ENCODE measurements at regions not wholly inside any gene's neighbourhood (a gene's known extent, or its start where the extent isn't known, plus 50 kb on each side); places are given as distances from the start of the nearest gene placed in this dataset.

- no peak for DNase-seq (ENCODE audit: low spot score)
- H3K4me1 ChIP-seq (ENCODE audit: control insufficient read depth in 1 of 2, low read depth in 2 of 2): peaks cover 13 to 19% of the 10 kb centered on the region in 2 donors
- H3K4me3 ChIP-seq: no peak overlapping the region
- H3K27me3 ChIP-seq (replicated peaks; ENCODE audit: insufficient read depth): no peaks in the 10 kb centered on the region
- no peaks in the 10 kb centered on the region for H3K36me3 ChIP-seq
- H3K9me3 ChIP-seq: no peaks in the 10 kb centered on the region
- no peak overlapping the region for H3K27ac ChIP-seq
- no peak for TF ChIP-seq CTCF (IDR thresholded peaks at IDR 0.05)
- ATAC-seq (ENCODE audit: insufficient number of reproducible peaks, low FRiP score, low read depth): no peak
Observed at GRCh38 chr3:152176998-152177397, 91.7 kb upstream of the MBNL1 start.

- TF ChIP-seq CTCF (IDR thresholded peaks at IDR 0.05): no peak
- Histone ChIP-seq H3K4me3 (no peak overlapping the region), H3K27me3 (replicated peaks; ENCODE audit: insufficient read depth) (no peaks in the 10 kb centered on the region), H3K36me3 (no peaks in the 10 kb centered on the region), H3K4me1 (ENCODE audit: control insufficient read depth in 1 of 2, low read depth in 2 of 2) (peaks cover 13 to 19% of the 10 kb centered on the region in 2 donors), H3K9me3 (no peaks in the 10 kb centered on the region), H3K27ac (no peak overlapping the region)
- DNase-seq (ENCODE audit: low spot score) (no peak), ATAC-seq (ENCODE audit: insufficient number of reproducible peaks, low FRiP score, low read depth) (no peak)
Observed at GRCh38 chr3:152177757-152178156, 91.0 kb upstream of the MBNL1 start.

- ATAC-seq (ENCODE audit: insufficient number of reproducible peaks, low FRiP score, low read depth) (no peak), DNase-seq (ENCODE audit: low spot score) (no peak)
- Histone ChIP-seq H3K4me1 (ENCODE audit: control insufficient read depth in 1 of 2, low read depth in 2 of 2) (peaks cover 0 to 20% of the 10 kb centered on the region in 2 donors), H3K27me3 (replicated peaks; ENCODE audit: insufficient read depth) (no peaks in the 10 kb centered on the region), H3K4me3 (no peak overlapping the region), H3K27ac (no peak overlapping the region), H3K9me3 (no peaks in the 10 kb centered on the region), H3K36me3 (no peaks in the 10 kb centered on the region)
- TF ChIP-seq CTCF (IDR thresholded peaks at IDR 0.05): peak; percentile 16
Observed at GRCh38 chr3:152183473-152183872, 85.3 kb upstream of the MBNL1 start.

- no peak overlapping the region for H3K27ac ChIP-seq
- TF ChIP-seq CTCF (IDR thresholded peaks at IDR 0.05): no peak
- H3K9me3 ChIP-seq: no peaks in the 10 kb centered on the region
- peaks cover 0 to 20% of the 10 kb centered on the region in 2 donors for H3K4me1 ChIP-seq (ENCODE audit: control insufficient read depth in 1 of 2, low read depth in 2 of 2)
- DNase-seq (ENCODE audit: low spot score) (no peak), ATAC-seq (ENCODE audit: insufficient number of reproducible peaks, low FRiP score, low read depth) (no peak)
- H3K36me3 ChIP-seq: no peaks in the 10 kb centered on the region
- no peak overlapping the region for H3K4me3 ChIP-seq
- H3K27me3 ChIP-seq (replicated peaks; ENCODE audit: insufficient read depth): no peaks in the 10 kb centered on the region
Observed at GRCh38 chr3:152184971-152185686, 83.6 kb upstream of the MBNL1 start.

- Histone ChIP-seq H3K4me3 (no peak overlapping the region), H3K27me3 (replicated peaks; ENCODE audit: insufficient read depth) (no peaks in the 10 kb centered on the region), H3K27ac (no peak overlapping the region), H3K4me1 (ENCODE audit: control insufficient read depth in 1 of 2, low read depth in 2 of 2) (peaks cover 0 to 23% of the 10 kb centered on the region in 2 donors), H3K9me3 (no peaks in the 10 kb centered on the region), H3K36me3 (no peaks in the 10 kb centered on the region)
- DNase-seq (ENCODE audit: low spot score): no peak
- no peak for TF ChIP-seq CTCF (IDR thresholded peaks at IDR 0.05)
- ATAC-seq (ENCODE audit: insufficient number of reproducible peaks, low FRiP score, low read depth): no peak
Observed at GRCh38 chr3:152185891-152186630, 82.7 kb upstream of the MBNL1 start.
